ENCODE measurements at regions not wholly inside any gene's neighbourhood (a gene's known extent, or its start where the extent isn't known, plus 50 kb on each side); places are given as distances from the start of the nearest gene placed in this dataset.
"Not testable (repeated sequence)": the region's sequence is repeated elsewhere in the genome, so short reads cannot be mapped to it uniquely, and the experiment has no call there.

GRCh38 chr1:3992103-3992556 is 92.1 kb upstream of the C1orf174 start:
- DNase-seq (ENCODE audit: low spot score) = no peak

- no peak for DNase-seq (ENCODE audit: low spot score)
Measured at GRCh38 chr1:3992746-3993145, 92.7 kb upstream of the C1orf174 start.

GRCh38 chr1:3993619-3994375 is 93.7 kb upstream of the C1orf174 start:
- no peak for DNase-seq (ENCODE audit: low spot score)

DNA sequence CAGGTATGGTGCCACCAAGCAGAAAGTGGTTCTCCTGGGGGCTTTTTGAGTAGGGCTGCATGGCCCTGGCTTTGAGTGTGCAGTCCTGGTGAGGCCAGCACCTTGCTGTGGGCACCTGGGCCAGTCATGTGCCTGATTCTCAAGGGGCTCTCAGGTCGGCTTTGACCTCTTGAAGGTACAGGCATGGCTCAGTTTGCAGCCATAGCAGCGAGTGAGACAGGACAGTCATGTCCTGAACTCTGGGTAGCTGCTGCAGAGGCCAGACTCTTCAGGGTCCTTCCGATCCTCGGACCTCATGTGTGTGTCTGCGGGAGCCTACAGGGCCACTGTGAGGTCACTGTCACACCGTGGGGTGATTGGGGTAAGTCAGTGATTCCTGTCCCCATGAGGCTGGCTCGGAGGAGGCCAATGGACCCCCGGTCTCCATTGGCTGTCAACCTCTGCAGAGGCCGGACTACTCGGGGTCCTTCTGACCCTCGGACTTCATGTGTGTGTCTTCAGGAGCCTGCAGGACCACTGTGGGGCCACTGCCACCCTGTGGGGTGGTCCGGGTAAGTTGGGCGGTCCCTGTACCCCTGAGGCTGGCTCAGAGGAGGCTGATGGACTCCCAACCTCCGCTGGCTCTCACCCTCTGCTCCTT is 95.2 kb upstream of the C1orf174 start:
- DNase-seq (ENCODE audit: low spot score) = no peak

- no peak for DNase-seq (ENCODE audit: low spot score)
Measured at GRCh38 chr1:3996846-3997705, 97.0 kb upstream of the C1orf174 start.

DNA sequence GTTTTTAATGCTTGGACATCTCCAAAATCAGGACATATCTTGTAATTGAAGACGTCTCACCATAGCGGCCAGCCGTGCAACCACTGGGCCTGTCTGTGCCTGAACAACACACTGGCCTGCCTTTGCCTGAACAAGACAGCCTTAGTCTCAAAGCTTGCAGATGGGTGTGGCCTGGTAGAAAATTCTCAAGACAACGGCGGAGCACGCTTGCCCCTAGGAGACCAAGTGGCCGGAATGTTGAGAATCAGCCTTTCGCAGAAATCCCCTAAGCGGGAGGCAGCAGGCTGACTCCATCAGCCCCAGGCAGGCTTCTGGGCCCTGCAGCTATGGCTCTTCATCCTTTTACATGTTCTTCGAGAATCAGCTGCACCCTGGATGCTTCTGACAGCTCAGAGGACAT is 98.0 kb upstream of the C1orf174 start:
- DNase-seq (ENCODE audit: low spot score) = no peak

GRCh38 chr1:3999514-3999913 is 99.4 kb upstream of the C1orf174 start:
- not testable (repeated sequence) for DNase-seq (ENCODE audit: low spot score)

DNA sequence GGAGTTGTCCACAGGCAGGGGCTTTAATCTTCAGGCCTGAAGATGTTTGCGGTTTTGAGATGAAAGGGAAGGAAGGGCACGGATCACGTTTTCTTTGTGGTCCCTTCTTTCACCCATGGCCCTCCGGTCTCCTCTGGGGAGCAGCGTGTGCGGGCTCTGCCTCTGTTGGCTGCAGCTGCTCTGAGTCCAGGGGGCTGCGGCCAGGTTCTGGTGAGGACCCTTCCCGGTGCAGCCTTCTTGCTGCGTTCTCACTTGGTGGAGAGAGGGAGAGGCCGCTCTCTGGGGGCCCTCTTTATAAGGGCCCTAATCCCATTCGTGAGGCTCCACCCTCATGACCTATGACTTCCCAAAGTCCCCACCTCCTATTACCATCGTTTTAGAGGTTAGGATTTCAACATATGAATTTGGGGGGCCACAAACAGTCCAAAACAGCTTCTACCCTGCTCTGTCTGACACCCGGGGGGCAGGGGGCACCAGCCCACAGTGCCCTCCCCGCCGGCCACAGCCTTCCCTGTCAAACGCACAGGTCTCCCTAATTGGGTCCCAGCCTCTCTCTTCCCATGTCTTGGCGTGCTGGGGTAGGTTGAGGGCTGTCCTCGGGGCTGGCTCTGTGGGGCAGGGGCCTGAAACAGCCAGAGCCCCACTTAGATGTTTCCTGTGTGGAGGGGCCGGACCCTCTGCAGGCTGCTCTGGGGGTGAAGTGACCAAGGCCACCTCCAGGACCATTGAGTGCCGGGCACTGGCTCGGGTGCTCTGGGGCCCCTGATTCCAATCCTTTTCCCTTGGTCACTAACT is 100.1 kb upstream of the C1orf174 start:
- no peak for DNase-seq (ENCODE audit: low spot score)

DNA sequence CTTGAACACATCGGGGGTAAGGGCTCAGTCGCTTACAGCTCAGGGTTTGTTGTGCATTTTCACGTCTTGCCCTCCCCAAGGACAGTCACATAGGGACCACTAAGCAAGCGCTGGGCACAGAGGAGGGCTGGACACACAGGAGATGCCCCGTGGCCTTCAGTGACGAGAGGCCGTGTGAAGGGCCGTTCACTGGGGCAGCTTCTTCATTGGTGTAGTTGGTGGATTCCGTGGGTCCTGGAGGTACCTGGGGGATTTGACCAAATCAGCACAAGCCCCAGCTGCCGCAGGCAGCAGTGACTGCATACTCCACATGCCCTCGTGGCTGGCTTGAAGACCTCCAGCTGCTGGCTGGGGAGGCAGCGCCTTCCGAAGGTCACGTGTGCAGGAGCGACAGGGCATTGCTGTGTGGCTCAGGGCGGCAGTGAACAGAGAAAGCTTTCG is 100.8 kb upstream of the C1orf174 start:
- no peak for DNase-seq (ENCODE audit: low spot score)

DNA sequence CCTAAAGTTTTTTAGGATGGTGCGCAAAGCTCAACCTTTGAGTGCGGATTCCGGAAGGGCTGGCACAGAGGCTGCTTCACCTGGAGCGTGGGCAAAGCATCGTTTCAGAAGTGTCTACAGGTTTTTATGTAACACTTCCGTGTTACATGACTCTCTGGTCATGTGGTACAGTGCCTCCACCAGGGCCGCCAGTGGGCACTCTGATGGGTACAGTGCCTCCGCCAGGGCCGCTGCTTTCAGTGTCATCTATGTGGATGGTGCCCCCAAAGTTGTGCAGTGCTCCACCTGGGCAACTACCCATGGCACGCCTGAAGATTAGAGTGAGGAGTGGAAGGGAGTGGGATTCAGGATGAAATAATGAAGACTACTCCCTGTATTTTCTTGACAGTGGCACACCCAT is 101.4 kb upstream of the C1orf174 start:
- DNase-seq (ENCODE audit: low spot score) = no peak

DNA sequence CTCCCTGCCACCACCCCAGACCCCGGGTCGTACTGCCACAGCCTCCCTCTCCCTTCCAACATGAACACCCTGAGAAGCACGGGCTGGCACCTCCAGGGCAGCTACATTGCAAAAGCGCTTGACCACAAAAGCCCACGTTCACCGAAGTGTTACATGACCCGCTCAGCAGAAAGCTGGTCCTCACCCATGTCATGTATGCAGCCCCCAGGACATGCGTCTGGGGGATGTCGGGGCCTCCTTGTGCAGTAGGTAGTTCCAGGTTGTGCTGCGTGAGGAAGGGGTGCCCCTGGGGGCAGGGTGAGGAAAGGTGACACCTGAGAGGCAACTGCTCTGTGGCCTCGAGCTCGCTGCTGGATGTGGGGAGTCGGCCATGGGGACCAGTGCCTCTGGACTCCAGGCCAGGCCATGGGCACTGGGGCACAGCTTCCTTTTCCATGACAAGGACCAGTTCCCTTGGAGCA is 102.0 kb upstream of the C1orf174 start:
- DNase-seq (ENCODE audit: low spot score) = no peak

DNA sequence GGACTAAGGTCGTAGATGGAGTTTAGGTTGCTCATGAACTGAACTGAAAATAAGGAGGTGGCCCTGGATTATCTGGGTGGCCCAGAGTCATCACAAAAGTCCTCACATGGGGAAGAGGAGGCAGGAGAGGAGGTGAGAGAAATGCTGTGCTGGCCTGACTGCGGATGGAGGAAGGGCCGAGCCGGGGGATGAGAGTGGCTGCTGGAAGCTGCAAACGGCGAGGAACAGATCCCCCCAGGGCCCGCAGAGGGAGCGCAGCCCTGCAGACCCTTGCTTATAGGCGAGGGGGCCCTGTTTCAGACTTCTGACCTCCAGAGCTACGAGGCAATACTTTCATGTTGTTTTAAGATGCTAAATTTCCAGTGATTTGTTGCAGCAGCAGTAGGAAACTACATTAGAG is 102.7 kb upstream of the C1orf174 start:
- DNase-seq (ENCODE audit: low spot score) = no peak

DNA sequence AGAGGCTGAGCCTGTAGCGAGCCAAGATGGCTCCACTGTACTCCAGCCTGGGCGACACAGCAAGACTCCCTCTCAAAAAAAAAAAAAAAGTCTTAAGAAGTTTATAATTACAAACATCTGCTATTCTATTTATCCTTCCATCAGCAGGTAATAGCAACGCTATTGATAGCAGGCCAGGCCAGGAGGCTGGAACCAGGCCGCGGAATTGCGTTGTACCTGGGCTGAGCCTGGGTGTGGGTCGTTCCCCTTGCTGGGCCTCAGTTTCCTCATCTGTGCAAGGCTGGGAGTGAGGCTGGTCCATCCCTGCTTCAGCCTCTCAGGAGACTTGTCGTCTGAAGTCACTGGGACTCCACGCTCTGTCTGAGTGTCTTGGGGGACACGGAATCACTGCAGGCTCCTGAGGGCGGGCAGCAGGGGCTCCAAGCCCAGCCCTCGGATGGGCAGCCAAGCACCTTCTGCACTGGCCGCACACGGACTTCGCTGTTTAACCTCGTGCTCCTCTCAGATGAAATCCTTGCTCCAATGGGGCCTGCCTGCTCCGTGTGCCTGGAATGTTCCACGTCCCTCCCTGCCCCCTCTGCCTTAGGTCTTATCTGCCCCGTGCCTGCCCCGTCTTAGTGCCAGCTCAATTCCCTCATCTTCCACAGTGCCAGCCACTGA is 103.9 kb upstream of the C1orf174 start:
- no peak for DNase-seq (ENCODE audit: low spot score)

DNA sequence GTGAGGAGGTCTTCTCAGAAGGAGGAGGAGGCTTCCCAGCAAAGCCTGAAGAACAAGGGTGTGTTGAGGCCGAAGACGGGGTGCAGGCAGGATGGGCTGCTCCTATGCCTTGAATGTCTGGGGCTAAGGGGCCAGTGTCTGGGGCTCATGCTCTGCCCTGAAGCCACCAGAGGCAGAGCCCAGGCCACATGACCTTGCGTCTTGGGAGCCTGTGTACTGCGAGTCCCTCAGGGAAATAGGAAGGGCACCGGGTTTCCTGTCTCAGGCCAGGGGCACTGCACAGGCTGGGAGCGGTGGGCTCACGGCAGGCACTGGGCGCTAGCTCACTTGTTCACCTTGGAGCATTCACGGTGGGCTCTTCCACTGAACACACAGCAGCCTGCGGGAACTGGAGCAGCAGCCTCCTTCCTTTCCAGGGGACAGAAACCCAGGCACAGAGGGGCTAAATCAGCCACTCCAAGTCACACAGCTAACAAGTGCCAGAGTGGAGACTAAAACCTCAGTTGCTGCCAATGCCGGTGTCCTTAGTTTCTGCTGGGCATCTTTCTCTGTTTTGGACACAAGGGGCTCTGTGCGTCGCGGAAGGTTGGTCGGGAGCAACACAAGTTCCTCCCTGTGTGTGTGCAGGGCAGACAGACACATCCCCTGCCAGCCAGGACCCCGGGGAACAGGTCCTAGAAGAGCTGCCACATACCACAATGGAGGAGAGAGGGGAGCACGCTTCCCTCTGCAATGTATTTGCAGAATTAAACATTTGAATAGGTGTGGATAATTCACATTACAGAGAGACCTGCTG is 104.8 kb upstream of the C1orf174 start:
- no peak for DNase-seq (ENCODE audit: low spot score)

GRCh38 chr1:4005431-4005830 is 105.4 kb upstream of the C1orf174 start:
- no peak for DNase-seq (ENCODE audit: low spot score)

DNA sequence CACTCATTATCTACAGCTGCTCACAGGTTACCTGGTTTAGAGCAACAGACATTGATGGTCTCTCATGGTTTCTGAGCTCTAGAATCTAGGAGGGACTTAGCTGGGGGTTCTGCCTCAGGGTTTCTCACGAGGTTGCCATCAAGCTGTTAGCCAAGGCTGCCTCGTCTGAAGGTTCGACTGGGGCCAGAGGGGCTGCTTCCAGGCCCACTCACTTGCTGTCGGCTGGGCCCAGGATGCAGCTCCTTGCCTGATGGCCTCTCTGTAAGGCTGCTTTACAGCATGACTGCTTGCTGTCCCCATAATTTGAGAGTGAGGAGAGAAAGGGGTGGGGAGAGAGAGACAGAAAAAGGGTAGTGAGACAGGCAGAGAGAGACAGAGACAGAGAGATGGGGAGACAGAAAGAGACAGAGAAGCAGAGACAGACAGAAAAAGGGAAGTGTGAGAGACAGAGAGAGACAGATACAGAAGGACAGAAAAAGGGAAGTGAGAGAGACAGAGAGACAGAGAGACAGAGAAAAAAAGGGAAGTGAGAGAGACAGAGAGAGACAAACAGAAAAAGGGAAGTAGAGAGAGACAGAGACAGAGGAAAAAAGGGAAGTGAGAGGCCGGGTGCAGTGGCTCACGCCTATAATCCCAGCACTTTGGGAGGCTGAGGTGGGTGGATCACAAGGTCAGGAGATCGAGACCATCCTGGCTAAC is 106.8 kb upstream of the C1orf174 start:
- DNase-seq (ENCODE audit: low spot score) = no peak

GRCh38 chr1:4010284-4010683 is 110.2 kb upstream of the C1orf174 start:
- no peak for DNase-seq (ENCODE audit: low spot score)

DNA sequence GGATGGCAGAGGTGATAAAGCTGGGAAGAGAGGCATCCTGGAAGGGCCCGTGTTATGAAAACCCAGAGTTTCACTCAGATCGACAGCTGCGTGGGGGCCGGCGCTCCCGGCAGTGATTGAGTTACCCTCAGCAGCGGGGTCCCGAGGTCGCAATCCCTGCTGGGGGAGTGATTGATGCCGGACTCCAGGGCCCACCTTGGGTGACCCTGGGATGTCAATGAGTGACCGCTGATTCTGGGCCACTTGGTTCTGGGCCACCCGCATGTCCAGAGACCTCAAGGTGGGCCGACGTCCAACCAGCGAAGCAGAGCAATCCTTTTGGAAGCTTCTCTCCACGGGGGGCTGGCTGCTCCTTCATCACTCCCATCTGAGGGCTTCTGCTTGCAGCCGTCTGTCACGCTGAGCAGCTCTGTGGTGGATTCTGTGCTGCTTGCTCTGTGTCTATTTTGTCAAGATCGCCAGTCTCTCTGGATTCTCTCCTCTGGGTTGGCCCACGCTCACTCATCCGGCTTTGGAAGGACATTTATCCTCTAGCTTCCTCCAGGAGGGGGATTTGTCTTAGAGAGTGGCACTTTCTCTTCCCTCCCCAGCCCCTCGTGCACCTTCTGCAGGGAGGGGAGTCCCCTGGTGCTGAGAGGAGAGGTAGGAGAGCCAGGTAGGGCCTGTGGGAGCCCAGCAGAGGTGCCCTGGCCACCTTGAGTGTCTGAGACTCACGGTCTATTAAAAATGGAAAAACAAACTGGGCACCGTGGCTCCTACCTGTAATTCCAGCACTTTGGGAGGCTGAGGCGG is 110.9 kb upstream of the C1orf174 start:
- no peak for DNase-seq (ENCODE audit: low spot score)

Data from A172 (cell line).